Neuronal stem cell (in vitro differentiated cells): ENCODE measurements at regions not wholly inside any gene's neighbourhood (a gene's known extent, or its start where the extent isn't known, plus 50 kb on each side); places are given as distances from the start of the nearest gene placed in this dataset.

ENCODE experiments used
- DNase-seq: peaks from one replicate; pipeline ENCODE4 v3.0.0-alpha.2; 2013; ENCODE audit warnings: low spot score
- H2AFZ ChIP-seq: one replicate; pipeline ENCODE4 v1.6.1; 2013; ENCODE audit warnings: mild to moderate bottlenecking, low read length, inconsistent platforms
- H2AK5ac ChIP-seq: 2 replicates; pipeline ENCODE4 v1.6.1; 2013; ENCODE audit warnings: low read depth, mild to moderate bottlenecking, inconsistent platforms, low read length, moderate library complexity, mixed read lengths
- H2BK120ac ChIP-seq: 2 replicates; pipeline ENCODE4 v1.6.1; 2013; ENCODE audit warnings: low read depth, mild to moderate bottlenecking, inconsistent platforms, low read length, moderate library complexity, mixed read lengths
- H2BK12ac ChIP-seq: one replicate; pipeline ENCODE4 v1.6.1; 2013; ENCODE audit warnings: low read length, inconsistent platforms
- H2BK15ac ChIP-seq: 2 replicates; pipeline ENCODE4 v1.6.1; 2013; ENCODE audit warnings: mild to moderate bottlenecking, low read length, inconsistent platforms, mixed read lengths
- H2BK5ac ChIP-seq: one replicate; pipeline ENCODE4 v1.6.1; 2013; ENCODE audit warnings: inconsistent platforms, mild to moderate bottlenecking, low read length, moderate library complexity
- H3K14ac ChIP-seq: one replicate; pipeline ENCODE4 v1.6.1; 2013; ENCODE audit warnings: low read length, inconsistent platforms
- H3K18ac ChIP-seq: 2 replicates; pipeline ENCODE4 v1.6.1; 2013; ENCODE audit warnings: low read length, inconsistent platforms
- H3K23ac ChIP-seq: 2 replicates; pipeline ENCODE4 v1.6.1; 2013; ENCODE audit warnings: low read depth, mild to moderate bottlenecking, mixed read lengths, low read length, inconsistent platforms; ENCODE audit not compliant: poor library complexity
- H3K27ac ChIP-seq: replicated peaks from 3 replicates; pipeline ENCODE4 v1.5.1; 2013; ENCODE audit warnings: low read length, inconsistent platforms
- H3K27me3 ChIP-seq, 3 experiments: 2 replicates each; pipeline ENCODE4 v1.6.1; 2013; ENCODE audit warnings: low read length in 3 of 3, mild to moderate bottlenecking in 2 of 3, inconsistent platforms in 1 of 3, low read depth in 1 of 3, mixed read lengths in 1 of 3, moderate library complexity in 1 of 3; ENCODE audit not compliant: control insufficient read depth in 3 of 3, insufficient read depth in 3 of 3
- H3K36me3 ChIP-seq, 2 donors: replicated peaks in 1 of 2; 2 replicates each; pipeline ENCODE4 v1.6.1; 2013; ENCODE audit warnings: low read length in 2 of 2; ENCODE audit not compliant: control insufficient read depth in 2 of 2, insufficient read depth in 2 of 2
- H3K4ac ChIP-seq: 2 replicates; pipeline ENCODE4 v1.6.1; 2013; ENCODE audit warnings: inconsistent platforms, mild to moderate bottlenecking, low read length, moderate library complexity
- H3K4me1 ChIP-seq, 2 donors: 1 replicate in 1 of 2; 2 replicates in 1 of 2; pipeline ENCODE4 v1.6.1; 2013; ENCODE audit warnings: low read length in 2 of 2, low read depth in 1 of 2; ENCODE audit not compliant: control insufficient read depth in 2 of 2, insufficient read depth in 1 of 2
- H3K4me2 ChIP-seq: one replicate; pipeline ENCODE4 v1.6.1; 2013; ENCODE audit warnings: mild to moderate bottlenecking, low read length, inconsistent platforms; ENCODE audit not compliant: insufficient read depth, poor library complexity, severe bottlenecking
- H3K4me3 ChIP-seq, 2 donors: 2 replicates each; pipeline ENCODE4 v1.5.1; 2013; ENCODE audit warnings: low read length in 2 of 2, mild to moderate bottlenecking in 2 of 2, inconsistent platforms in 1 of 2, moderate library complexity in 1 of 2
- H3K79me1 ChIP-seq: one replicate; pipeline ENCODE4 v1.6.1; 2013; ENCODE audit warnings: low read depth, mild to moderate bottlenecking, inconsistent platforms, low read length, moderate library complexity
- H3K9ac ChIP-seq: one replicate; pipeline ENCODE4 v1.6.1; 2013; ENCODE audit warnings: mild to moderate bottlenecking, low read depth, low read length, inconsistent platforms; ENCODE audit not compliant: poor library complexity
- H3K9me3 ChIP-seq, 2 donors: replicated peaks in 1 of 2; 2 replicates each; pipeline versions ENCODE3 to v1.6.1; 2013; ENCODE audit warnings: low read length in 2 of 2, mild to moderate bottlenecking in 2 of 2, inconsistent platforms in 1 of 2, low read depth in 1 of 2, mixed read lengths in 1 of 2, moderate library complexity in 1 of 2; ENCODE audit not compliant: control insufficient read depth in 2 of 2, insufficient read depth in 1 of 2
- H4K8ac ChIP-seq: one replicate; pipeline ENCODE4 v1.6.1; 2013; ENCODE audit warnings: low read depth, mild to moderate bottlenecking, inconsistent platforms, low read length, moderate library complexity
- H4K91ac ChIP-seq: one replicate; pipeline ENCODE4 v1.6.1; 2013; ENCODE audit warnings: low read length, low read depth, mild to moderate bottlenecking, inconsistent platforms; ENCODE audit not compliant: poor library complexity
- WGBS, 2 donors: extraction: QIAGEN DNeasy Blood & Tissue Kit; methylation state at CpG; one replicate each; pipeline ENCODE4 v1.1.7; 2013; ENCODE audit warnings: missing lambda C conversion rate in 2 of 2, mixed read lengths in 1 of 2; ENCODE audit not compliant: insufficient read length in 2 of 2, insufficient replicate concordance in 1 of 2; ENCODE audit errors: extremely low coverage in 2 of 2; 5-methylcytosine and 5-hydroxymethylcytosine counted together

DNA sequence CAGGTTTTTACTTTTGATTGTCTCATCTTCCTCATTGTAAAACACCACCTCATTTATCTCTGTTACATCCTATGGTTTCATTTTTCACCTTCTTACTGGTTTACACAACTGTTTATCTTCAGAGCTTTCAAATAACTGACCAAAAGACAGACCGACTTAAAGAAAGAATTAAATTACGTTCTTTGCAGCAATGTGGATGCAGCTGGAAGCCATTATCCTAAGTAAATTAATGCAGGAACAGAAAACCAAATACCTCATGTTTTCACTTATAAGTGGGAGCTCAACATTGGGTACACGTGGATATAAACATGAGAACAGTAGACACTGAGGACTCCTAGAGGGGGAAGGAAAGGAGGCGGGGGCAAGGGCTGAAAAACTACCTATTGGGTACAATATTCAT lies 729.0 kb upstream of the USP15 start:
- no peak overlapping the region for H2BK5ac ChIP-seq
- H3K27me3 ChIP-seq: no peaks in the 10 kb centered on the region
- no peak overlapping the region for H2BK120ac ChIP-seq
- H3K4ac ChIP-seq: no peak overlapping the region
- no peak overlapping the region for H3K18ac ChIP-seq
- WGBS, 2 donors: no CpG with 5 or more reads among the region's 4 CpGs
- H2BK15ac ChIP-seq: no peak overlapping the region
- H4K8ac ChIP-seq: no peak overlapping the region
- no peak overlapping the region for H2AFZ ChIP-seq
- no peak overlapping the region for H3K14ac ChIP-seq
- no peak overlapping the region for H4K91ac ChIP-seq
- H3K9me3 ChIP-seq: no peaks in the 10 kb centered on the region
- no peak overlapping the region for H3K27ac ChIP-seq
- H3K23ac ChIP-seq: no peak overlapping the region
- no peak overlapping the region for H2BK12ac ChIP-seq
- no peak overlapping the region for H2AK5ac ChIP-seq
- H3K4me3 ChIP-seq: no peak overlapping the region
- no peak overlapping the region for H3K4me2 ChIP-seq
- DNase-seq: no peak
- H3K9ac ChIP-seq: no peak overlapping the region
- no peaks in the 10 kb centered on the region for H3K79me1 ChIP-seq
- no peaks in the 10 kb centered on the region for H3K4me1 ChIP-seq
- H3K36me3 ChIP-seq: no peaks in the 10 kb centered on the region

DNA sequence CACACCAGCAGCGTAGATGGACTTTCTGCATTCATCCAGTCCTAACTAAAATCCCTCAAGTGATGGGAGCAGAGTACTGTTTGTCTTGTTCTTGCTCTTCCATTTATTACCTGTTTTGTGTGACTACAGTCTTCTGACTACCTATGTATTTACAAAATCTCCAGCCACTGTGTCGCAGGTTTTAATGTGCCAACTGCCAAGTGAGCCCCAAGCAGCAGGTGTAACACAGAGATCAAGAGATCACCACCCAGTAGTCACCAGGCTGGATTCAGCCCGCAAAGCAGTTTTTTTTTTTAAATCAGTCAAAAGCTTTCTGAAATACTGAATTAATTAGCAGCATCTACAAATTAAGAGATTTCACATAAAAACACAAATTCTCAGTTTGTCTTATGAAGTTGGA lies 724.1 kb upstream of the USP15 start:
- H2BK12ac ChIP-seq: no peak overlapping the region
- H2AFZ ChIP-seq: no peak overlapping the region
- WGBS, 2 donors: no CpG with 5 or more reads among the region's 3 CpGs
- no peak overlapping the region for H4K8ac ChIP-seq
- H3K18ac ChIP-seq: no peak overlapping the region
- H3K4me3 ChIP-seq: no peak overlapping the region
- no peak overlapping the region for H2BK5ac ChIP-seq
- no peak overlapping the region for H3K14ac ChIP-seq
- H3K9me3 ChIP-seq: no peaks in the 10 kb centered on the region
- H3K4ac ChIP-seq: no peak overlapping the region
- no peak overlapping the region for H3K9ac ChIP-seq
- H3K27ac ChIP-seq: no peak overlapping the region
- no peak overlapping the region for H3K4me2 ChIP-seq
- no peaks in the 10 kb centered on the region for H3K27me3 ChIP-seq
- H2BK120ac ChIP-seq: no peak overlapping the region
- H2AK5ac ChIP-seq: no peak overlapping the region
- H3K79me1 ChIP-seq: no peaks in the 10 kb centered on the region
- H4K91ac ChIP-seq: no peak overlapping the region
- no peak overlapping the region for H3K23ac ChIP-seq
- no peaks in the 10 kb centered on the region for H3K36me3 ChIP-seq
- no peaks in the 10 kb centered on the region for H3K4me1 ChIP-seq
- DNase-seq: no peak
- H2BK15ac ChIP-seq: no peak overlapping the region

DNA sequence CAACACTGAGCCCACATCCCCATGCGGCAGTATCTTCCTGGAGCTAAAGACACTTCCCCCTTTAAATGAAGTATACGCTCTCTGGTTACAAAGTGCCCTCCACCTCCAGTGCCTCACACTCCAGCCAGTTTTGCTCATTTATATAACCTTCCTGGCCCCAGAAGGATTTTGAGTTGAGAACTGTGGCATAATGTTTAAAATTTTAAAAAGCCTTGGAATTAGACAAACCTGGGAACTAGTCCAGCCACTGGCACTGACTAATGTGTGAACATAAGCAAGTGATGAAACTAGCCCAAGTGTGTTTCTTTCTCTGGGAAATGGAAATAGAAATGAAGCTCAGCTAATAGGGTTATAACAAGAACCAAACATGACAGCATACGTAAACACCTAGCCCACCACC lies 723.7 kb upstream of the USP15 start:
- no peak overlapping the region for H3K4me2 ChIP-seq

DNA sequence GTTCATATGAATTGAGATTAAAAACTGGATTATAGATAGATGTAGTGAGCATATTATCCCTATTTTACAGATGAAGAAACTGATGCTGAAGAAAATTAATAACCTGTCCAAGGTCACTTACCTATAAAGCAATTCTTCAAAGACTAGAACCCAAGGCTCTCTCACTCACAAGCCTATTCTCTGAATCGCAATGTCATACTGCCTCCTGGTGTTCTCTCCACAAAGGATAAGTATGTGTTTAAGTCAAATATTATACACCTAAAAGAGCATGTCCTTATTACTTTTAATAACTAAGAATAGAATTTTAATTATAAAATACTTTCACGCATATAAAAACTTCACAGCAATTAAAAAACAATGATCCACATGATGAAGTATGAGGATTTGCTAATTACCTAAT lies 721.3 kb upstream of the USP15 start:
- H2BK5ac ChIP-seq: no peak overlapping the region
- H3K9ac ChIP-seq: no peak overlapping the region
- H3K79me1 ChIP-seq: no peaks in the 10 kb centered on the region
- H3K36me3 ChIP-seq: no peaks in the 10 kb centered on the region
- no peak overlapping the region for H3K4me2 ChIP-seq
- H3K4ac ChIP-seq: no peak overlapping the region
- no peaks in the 10 kb centered on the region for H3K9me3 ChIP-seq
- H2BK15ac ChIP-seq: no peak overlapping the region
- DNase-seq: no peak
- H2AFZ ChIP-seq: no peak overlapping the region
- no peak overlapping the region for H4K91ac ChIP-seq
- H4K8ac ChIP-seq: no peak overlapping the region
- no CpG with 5 or more reads among the region's 2 CpGs for WGBS, 2 donors
- H2AK5ac ChIP-seq: no peak overlapping the region
- H3K27me3 ChIP-seq: no peaks in the 10 kb centered on the region
- H3K18ac ChIP-seq: no peak overlapping the region
- no peak overlapping the region for H3K4me3 ChIP-seq
- H3K23ac ChIP-seq: no peak overlapping the region
- no peak overlapping the region for H3K27ac ChIP-seq
- no peak overlapping the region for H2BK120ac ChIP-seq
- no peak overlapping the region for H3K14ac ChIP-seq
- no peak overlapping the region for H2BK12ac ChIP-seq
- no peaks in the 10 kb centered on the region for H3K4me1 ChIP-seq

More for the DNA sequence above, 723.7 kb upstream of the USP15 start:
- H3K4me1 ChIP-seq: no peaks in the 10 kb centered on the region
- no peak for DNase-seq
- H2BK15ac ChIP-seq: no peak overlapping the region
- H2AFZ ChIP-seq: no peak overlapping the region
- no peak overlapping the region for H3K27ac ChIP-seq
- H3K9me3 ChIP-seq: no peaks in the 10 kb centered on the region
- no peak overlapping the region for H4K91ac ChIP-seq
- H2BK12ac ChIP-seq: no peak overlapping the region
- no peak overlapping the region for H3K9ac ChIP-seq
- H3K14ac ChIP-seq: no peak overlapping the region
- WGBS, 2 donors: no CpG with 5 or more reads among the region's 3 CpGs
- H4K8ac ChIP-seq: no peak overlapping the region
- H3K4ac ChIP-seq: no peak overlapping the region
- H3K23ac ChIP-seq: no peak overlapping the region
- H3K36me3 ChIP-seq: no peaks in the 10 kb centered on the region
- H2BK5ac ChIP-seq: no peak overlapping the region
- no peaks in the 10 kb centered on the region for H3K27me3 ChIP-seq
- H2AK5ac ChIP-seq: no peak overlapping the region
- no peak overlapping the region for H3K4me3 ChIP-seq
- H2BK120ac ChIP-seq: no peak overlapping the region
- no peak overlapping the region for H3K18ac ChIP-seq
- no peaks in the 10 kb centered on the region for H3K79me1 ChIP-seq
